GM12892 (cell line): ENCODE measurements at regions not wholly inside any gene's neighbourhood (a gene's known extent, or its start where the extent isn't known, plus 50 kb on each side); places are given as distances from the start of the nearest gene placed in this dataset.

Source experiments
- POLR2A ChIP-seq: IDR thresholded peaks from 2 replicates; pipeline ENCODE4 v1.6.1; 2011; ENCODE audit warnings: low read depth, low read length, control low read depth
- POLR2AphosphoS5 ChIP-seq: IDR thresholded peaks from 2 replicates; pipeline ENCODE4 v1.6.1; 2011; ENCODE audit warnings: low read depth, low read length, control low read depth
- TAF1 ChIP-seq: IDR thresholded peaks from 2 replicates; pipeline ENCODE4 v1.6.1; 2011; ENCODE audit warnings: low read depth, mild to moderate bottlenecking, control low read depth, low read length, borderline replicate concordance

- no peak for TF ChIP-seq POLR2A
- TF ChIP-seq TAF1, result no peak
- TF ChIP-seq POLR2AphosphoS5, result no peak
Observed at GRCh38 chr2:51717312-51717711, 685.4 kb upstream of the NRXN1 start.
